GM12892 (cell line): ENCODE measurements at regions not wholly inside any gene's neighbourhood (a gene's known extent, or its start where the extent isn't known, plus 50 kb on each side); places are given as distances from the start of the nearest gene placed in this dataset.
"Not testable (repeated sequence)": the region's sequence is repeated elsewhere in the genome, so short reads cannot be mapped to it uniquely, and the experiment has no call there.

Source experiments
- POLR2AphosphoS5 ChIP-seq: IDR thresholded peaks from 2 replicates; pipeline ENCODE4 v1.6.1; 2011; ENCODE audit warnings: low read depth, low read length, control low read depth
- TAF1 ChIP-seq: IDR thresholded peaks from 2 replicates; pipeline ENCODE4 v1.6.1; 2011; ENCODE audit warnings: low read depth, mild to moderate bottlenecking, control low read depth, low read length, borderline replicate concordance

DNA sequence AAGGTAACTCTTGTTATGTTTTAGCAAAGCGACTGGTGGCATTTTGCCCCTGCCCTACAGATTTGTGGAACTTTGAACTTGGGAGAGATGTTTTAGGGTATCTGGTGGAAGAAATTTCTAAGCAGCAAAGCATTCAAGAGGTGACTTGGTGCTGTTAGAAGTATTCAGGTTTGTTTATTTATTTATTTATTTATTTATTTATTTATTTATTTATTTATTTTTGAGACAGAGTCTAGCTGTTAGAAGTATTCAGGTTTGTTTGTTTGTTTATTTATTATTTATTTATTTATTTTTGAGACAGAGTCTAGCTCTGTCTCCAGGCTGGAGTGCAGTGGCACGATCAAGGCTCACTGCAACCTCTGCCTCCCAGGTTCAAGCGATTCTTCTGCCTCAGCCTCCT, 89.8 kb upstream of the DDHD1 start:
- not testable (repeated sequence) for TF ChIP-seq TAF1, POLR2AphosphoS5
